IPS-NIHi7 (cell line): ENCODE measurements at regions not wholly inside any gene's neighbourhood (a gene's known extent, or its start where the extent isn't known, plus 50 kb on each side); places are given as distances from the start of the nearest gene placed in this dataset.
"Not testable (repeated sequence)": the region's sequence is repeated elsewhere in the genome, so short reads cannot be mapped to it uniquely, and the experiment has no call there.

ENCODE experiments used
- DNase-seq: peaks from one replicate; pipeline ENCODE4 v3.0.0; 2012; ENCODE audit warnings: mixed read lengths; ENCODE audit errors: extremely low spot score

- DNase-seq, result no peak
These were observed 179.9 kb upstream of the TSHZ3 start for GRCh38 chr19:31529121-31529520.

DNA sequence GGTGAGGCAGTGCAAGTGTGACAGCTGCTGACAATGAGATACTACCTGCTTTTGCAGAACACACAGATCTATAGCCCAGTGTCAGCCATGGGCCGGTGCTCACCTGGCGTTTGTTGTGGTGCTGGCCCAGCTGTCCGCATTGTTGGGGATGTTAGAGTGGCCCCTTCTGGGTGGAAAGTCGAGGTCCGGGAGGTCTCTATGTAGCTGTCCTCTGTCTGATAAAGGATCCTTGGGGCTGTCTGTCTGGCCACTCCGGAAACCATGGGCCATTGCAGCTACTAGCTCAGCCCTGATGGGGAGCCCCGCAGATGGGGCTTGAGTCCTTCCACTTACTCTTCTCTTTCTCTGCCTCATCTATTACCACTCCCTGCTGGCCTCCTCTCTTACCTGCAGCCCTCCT, 181.5 kb upstream of the TSHZ3 start:
- no peak for DNase-seq

DNA sequence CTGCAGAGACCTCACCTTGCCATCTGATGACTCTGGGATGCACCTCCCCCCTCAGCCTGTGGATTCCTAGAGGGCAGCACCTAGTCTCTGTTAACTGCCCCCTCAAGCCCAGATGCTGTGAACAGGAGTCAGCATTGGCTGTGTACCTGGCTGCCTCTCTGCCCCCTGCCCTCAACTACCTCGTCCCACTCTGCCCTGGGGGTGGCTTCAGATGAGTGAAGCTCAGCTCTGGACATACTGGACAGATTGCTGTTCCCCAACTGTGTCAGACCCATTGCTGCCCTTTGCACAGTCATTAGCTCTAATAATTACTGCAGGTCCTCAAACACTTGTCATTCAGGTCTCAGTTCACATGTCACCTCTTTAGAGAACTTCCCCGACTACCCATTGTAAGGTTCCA, 182.1 kb upstream of the TSHZ3 start:
- DNase-seq, result no peak

DNA sequence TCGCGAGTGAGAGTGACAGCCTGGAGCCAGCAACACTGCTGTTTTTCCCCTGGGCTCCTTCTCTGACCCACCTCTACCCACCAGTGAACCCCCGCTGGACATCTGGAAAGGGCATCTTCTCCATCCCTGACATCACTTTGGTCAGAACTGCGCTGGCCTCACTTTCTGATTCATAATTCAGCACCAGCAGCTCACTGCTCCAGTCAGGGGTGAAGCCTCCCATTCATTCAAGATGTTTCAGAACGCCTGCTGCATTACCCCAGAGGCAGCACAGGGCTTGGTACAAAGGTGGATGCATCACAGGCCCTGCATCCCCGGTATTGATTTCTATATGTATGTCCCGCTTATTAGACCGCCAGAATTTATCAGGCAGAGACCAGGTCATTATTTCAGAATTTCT, 182.8 kb upstream of the TSHZ3 start:
- DNase-seq, result no peak

- DNase-seq, result no peak
These were observed 183.9 kb upstream of the TSHZ3 start for GRCh38 chr19:31533114-31533513.

GRCh38 chr19:31534231-31534630, 185.0 kb upstream of the TSHZ3 start:
- DNase-seq, result no peak

GRCh38 chr19:31534786-31535657, 185.8 kb upstream of the TSHZ3 start:
- no peak for DNase-seq

DNA sequence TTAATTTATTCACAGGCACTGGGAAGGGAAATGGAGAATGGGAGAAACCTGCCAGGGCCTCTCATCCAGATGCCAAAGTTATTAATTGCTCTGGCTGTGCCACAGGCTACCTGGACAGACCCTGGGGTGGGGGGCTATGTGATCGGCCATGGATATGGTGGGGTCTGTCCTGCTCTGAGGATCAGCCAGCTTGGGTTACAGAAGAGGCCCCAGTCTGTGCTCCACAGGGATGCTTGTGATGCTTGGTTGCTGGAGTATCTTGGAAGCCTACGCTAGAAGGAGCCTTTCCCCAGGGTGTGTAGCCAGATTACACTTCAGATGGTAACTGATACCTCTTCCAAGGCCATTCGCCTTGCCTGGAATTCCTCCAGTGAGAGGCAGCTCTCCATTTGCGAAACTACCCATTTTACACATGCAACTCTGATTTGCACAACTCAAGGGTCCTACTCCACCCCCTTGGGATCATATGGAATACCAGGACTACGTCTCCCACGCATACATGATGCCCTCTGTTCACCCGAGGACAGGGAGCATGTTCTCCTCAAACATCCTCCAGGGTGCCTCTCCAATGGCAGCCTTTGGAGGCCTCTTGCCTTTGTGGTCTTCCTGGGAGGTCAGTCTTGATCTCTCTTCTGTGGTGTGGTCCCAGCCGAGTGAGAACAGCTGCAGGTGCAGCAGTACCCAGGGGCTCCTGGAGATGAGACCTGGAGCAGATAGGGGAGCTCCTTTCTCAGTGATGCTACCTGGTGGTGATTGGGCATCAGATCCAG, 186.6 kb upstream of the TSHZ3 start:
- no peak for DNase-seq

GRCh38 chr19:31537136-31537535, 187.9 kb upstream of the TSHZ3 start:
- no peak for DNase-seq

- DNase-seq, result not testable (repeated sequence)
These were observed 188.7 kb upstream of the TSHZ3 start for GRCh38 chr19:31537902-31538301.

DNA sequence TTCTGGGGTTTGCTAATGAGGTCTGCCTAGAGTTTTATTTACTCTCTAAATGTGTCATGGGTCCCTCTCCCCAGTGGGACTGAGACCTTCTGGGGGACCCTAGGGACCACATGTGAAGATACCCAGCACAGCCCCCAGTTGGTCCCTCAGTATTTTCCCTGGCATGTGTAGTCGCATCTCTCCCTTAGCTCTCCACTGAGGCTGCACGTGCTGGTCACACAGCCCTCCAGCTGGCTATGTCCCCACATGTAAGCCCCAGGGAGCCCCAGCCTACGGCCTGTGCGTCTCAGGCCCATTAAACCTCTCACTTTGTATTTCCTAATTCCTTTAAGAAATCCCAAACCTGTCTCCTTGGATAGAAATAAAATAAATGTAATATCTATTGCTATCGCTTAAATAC, 189.6 kb upstream of the TSHZ3 start:
- DNase-seq, result no peak

DNA sequence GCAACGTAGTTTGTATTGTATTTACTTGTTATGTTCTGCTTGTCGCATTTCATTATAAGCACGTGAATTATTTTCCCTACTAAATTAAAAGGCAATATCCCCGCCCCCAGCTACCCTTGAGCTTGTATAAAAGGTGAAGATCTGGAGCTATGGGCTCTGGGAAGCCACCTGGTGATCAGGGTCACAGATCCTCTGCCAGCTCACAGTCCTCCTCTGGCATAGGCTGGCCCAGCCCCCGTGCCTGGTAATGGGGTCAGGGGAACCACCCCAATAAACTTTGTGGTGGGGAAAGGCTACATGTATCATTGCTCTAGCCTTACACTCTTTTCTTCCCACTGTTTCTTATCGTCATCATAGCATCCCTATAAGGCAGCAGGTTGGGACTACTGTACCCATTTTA, 190.2 kb upstream of the TSHZ3 start:
- no peak for DNase-seq

DNA sequence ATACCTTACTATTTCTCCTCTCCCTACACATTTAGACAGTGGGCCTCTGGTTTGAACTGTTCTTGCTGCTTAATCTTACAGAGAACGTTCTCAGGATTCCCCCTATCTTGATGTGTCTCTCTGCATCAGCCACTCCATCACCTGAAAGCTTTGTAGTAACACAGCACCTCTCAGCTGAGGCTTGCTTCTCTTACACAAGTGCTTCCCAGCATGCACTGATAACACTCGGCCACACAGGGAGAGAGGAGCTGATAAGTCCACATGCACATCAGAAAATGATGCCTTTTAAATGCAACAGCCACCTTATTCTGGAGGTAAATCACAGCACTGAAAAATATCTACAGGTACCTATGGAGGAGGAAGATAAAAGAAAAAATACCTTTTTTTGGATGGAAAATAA, 192.2 kb upstream of the TSHZ3 start:
- no peak for DNase-seq

DNA sequence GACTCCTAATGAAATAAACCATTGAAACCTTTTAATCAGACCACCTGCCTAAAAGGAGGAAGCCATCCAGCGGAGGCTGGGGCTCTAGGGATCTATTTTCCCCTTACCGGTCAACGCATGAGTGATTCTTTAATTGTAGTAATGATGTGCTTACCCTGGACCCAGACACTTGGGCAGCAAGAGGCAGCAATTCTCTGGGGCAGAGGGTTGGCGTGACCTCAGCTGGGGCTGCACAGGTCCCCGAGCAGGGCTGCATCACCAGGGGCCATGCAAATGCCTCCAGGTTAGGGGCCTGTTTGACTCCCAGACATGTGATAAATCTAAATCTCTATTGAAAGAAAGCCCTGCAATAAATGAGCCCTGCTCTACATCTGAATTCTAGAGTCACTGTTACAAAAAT, 194.2 kb upstream of the TSHZ3 start:
- no peak for DNase-seq

DNA sequence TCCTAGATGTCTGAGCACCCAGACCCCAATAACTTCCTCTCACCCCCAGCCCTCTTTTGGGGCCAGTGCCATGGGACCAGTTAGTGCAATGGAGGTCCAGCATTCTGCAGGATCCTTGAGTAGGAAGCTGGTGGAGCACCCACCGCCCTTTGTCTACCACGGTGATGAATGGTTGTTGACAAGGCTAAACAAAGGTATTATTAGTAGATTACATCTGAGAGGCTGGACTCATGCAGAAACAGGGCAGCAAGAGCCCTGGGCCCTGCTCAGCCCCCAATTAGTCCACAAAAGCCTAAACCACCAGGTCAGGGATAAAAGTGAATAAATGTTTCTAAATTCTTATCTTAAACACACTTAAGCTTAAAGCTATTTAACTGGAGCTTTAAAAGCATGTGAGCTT, 196.5 kb upstream of the TSHZ3 start:
- no peak for DNase-seq

DNA sequence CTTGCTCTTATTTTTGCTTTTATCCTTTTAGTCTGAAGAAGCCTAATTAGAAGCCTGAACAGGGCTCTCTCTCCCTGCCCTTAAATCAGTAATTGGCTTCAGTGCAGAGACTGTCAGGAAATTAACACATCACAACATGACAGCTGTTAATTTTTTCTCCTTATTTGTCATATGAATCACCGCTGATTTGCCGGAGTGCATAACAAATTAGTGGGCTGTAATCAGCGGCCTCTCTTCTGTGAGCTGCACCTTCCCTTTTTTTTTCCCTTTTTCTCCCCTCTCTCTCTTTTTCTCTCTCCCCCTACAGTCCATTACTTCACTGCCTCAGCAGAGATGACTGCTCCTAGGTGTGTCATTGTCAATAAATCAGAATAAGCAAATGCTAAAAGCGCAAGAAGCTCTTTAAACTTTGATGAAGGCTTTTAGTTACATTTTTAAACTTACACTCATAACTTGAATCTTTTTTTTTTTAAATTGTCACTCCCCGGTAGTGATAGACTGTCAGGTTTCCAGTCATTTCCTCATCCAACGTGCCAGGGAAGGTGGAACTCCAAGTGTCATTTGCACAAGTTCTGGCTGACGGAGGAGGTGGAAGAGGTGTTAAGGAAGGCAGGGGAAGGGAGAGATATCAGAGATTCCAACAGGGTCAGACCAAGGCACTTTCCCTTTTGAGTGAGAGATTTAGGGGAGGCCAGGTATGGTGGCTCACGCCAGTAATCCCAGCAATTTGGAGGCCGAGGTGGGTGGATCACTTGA, 197.1 kb upstream of the TSHZ3 start:
- no peak for DNase-seq

GRCh38 chr19:31548941-31549340, 199.7 kb upstream of the TSHZ3 start:
- DNase-seq, result peak; percentile 65

DNA sequence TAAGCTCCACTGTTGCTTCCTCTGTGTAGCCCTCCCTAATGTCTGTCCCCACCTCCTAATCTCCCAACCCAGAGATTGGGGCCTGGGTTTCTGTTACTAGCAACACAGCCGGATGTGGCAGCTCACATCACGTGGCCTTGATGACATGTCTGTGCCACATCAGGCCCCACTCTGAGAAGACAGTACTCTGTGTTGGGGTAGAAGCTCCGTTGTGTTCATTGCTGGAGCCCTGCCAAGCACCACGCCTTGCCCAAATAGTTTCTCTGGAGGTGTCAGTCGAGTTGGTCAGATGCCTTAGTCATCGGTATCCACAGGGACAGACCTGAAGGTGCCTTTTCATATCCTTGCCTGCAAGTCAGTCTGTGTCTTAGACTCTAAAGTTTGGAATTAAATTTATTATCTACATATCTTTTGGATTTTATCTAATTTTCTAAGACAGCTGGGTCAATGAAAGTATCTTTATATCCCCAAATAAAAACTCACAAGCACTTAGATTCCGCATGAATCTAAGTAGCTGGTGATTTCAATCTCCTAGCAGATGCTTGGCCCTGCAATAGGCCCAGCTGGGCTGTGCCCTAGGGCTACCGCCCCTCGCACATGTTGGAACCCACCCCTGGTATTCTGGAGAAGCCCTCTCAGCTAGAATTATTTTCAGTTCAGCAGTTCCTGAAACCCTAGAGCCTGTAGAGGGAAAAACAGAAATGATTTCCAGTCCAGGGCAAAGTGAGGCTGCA, 204.0 kb upstream of the TSHZ3 start:
- no peak for DNase-seq

DNA sequence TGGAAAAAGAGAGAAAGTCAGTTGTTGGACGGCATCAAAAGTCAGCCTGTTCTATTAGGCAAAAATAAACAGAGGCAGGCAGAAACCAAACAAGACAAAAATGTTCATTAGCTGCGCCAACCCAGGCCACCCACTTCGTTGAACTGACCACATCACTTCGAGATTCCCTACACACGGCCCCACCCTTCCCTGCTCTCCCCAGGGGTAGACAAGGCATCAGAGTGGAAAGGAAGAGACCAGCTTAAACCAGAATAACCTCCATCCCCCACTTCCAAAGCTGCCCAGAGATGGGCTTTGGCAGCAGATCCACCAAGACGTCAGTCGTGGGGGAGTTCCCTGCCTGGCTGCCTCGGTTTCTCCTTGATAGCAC, 204.6 kb upstream of the TSHZ3 start:
- DNase-seq, result no peak

DNA sequence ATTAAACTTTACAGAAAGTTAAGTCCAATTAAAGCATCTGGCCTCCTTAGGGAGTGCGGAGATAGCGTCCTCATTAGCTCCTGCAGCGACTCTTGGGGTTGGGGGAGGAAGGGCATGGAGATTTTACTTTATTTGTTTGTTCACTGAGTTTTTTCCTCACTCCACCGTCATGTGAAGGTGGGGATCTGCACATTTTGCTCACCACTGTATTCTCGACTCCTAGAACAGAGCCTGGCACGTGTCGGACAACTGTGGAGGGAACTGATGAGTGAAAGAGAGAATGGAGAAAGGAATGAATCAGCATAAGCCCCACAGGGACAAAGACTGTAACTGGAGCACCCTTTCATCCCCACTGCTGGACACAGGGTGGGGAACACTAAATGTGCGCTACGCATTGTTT, 205.1 kb upstream of the TSHZ3 start:
- DNase-seq, result no peak

DNA sequence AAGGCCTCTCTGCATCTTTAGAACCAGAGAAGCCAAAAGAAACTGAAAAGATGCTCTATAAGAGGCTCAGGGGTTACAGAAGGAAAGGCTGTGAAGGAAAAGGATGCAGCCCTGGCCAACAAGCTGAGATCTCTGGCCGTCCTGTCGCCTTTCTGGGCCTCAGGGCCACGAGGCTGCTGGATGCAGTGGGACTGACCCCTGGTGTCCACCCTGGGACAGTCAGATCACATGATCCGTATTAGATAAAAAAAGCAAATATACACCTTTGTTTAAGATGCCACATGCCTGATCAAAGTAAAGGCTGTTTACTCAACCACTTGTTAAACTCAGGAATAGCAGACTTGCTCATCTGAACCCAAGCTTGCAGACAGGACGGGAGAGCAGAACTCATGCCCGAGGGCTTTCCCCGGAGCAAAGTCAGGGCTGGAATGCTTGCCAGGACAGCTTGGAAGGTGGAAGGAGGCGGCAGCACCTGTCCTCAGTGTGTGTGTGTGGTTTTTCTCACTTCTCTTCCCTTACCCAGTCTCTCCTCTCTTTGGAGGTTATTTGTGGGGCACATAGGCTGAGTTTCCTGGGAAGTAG, 206.5 kb upstream of the TSHZ3 start:
- DNase-seq, result no peak
